ENCODE measurements at regions not wholly inside any gene's neighbourhood (a gene's known extent, or its start where the extent isn't known, plus 50 kb on each side); places are given as distances from the start of the nearest gene placed in this dataset.

- DNase-seq (ENCODE audit: low spot score) (no peak), ATAC-seq (no peak)
- H3F3A ChIP-seq (replicated peaks; ENCODE audit: low read depth) = peaks cover 18% of the 10 kb centered on the region; the same call in 1 of the 2 replicates
- H3K4me3 ChIP-seq = no peak overlapping the region; the same call in 1 of the 2 replicates
- TF ChIP-seq, protein P1, sequence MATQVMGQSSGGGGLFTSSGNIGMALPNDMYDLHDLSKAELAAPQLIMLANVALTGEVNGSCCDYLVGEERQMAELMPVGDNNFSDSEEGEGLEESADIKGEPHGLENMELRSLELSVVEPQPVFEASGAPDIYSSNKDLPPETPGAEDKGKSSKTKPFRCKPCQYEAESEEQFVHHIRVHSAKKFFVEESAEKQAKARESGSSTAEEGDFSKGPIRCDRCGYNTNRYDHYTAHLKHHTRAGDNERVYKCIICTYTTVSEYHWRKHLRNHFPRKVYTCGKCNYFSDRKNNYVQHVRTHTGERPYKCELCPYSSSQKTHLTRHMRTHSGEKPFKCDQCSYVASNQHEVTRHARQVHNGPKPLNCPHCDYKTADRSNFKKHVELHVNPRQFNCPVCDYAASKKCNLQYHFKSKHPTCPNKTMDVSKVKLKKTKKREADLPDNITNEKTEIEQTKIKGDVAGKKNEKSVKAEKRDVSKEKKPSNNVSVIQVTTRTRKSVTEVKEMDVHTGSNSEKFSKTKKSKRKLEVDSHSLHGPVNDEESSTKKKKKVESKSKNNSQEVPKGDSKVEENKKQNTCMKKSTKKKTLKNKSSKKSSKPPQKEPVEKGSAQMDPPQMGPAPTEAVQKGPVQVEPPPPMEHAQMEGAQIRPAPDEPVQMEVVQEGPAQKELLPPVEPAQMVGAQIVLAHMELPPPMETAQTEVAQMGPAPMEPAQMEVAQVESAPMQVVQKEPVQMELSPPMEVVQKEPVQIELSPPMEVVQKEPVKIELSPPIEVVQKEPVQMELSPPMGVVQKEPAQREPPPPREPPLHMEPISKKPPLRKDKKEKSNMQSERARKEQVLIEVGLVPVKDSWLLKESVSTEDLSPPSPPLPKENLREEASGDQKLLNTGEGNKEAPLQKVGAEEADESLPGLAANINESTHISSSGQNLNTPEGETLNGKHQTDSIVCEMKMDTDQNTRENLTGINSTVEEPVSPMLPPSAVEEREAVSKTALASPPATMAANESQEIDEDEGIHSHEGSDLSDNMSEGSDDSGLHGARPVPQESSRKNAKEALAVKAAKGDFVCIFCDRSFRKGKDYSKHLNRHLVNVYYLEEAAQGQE (IDR thresholded peaks at IDR 0.05; ENCODE audit: unreplicated experiment) = no peak
- TF ChIP-seq JUNB (IDR thresholded peaks at IDR 0.05; ENCODE audit: unreplicated experiment) (no peak), EZH2phosphoT487 (IDR thresholded peaks at IDR 0.05; ENCODE audit: unreplicated experiment) (no peak), EZH2 (IDR thresholded peaks at IDR 0.05; ENCODE audit: low read depth, unreplicated experiment) (no peak), ZNF331 (CRISPR knock-in tag; IDR thresholded peaks at IDR 0.05; ENCODE audit: low read depth) (no peak), STAT1 (IDR thresholded peaks at IDR 0.05; ENCODE audit: unreplicated experiment) (no peak), ZNF114 (CRISPR knock-in tag; IDR thresholded peaks at IDR 0.05) (no peak), POLR2AphosphoS5 (IDR thresholded peaks at IDR 0.05; ENCODE audit: low read depth) (no peak), NANOG (IDR thresholded peaks at IDR 0.05; ENCODE audit: borderline replicate concordance) (no peak), CREB1 (CRISPR knock-in tag; IDR thresholded peaks at IDR 0.05; ENCODE audit: low read depth) (no peak)
- TF ChIP-seq, protein P2, sequence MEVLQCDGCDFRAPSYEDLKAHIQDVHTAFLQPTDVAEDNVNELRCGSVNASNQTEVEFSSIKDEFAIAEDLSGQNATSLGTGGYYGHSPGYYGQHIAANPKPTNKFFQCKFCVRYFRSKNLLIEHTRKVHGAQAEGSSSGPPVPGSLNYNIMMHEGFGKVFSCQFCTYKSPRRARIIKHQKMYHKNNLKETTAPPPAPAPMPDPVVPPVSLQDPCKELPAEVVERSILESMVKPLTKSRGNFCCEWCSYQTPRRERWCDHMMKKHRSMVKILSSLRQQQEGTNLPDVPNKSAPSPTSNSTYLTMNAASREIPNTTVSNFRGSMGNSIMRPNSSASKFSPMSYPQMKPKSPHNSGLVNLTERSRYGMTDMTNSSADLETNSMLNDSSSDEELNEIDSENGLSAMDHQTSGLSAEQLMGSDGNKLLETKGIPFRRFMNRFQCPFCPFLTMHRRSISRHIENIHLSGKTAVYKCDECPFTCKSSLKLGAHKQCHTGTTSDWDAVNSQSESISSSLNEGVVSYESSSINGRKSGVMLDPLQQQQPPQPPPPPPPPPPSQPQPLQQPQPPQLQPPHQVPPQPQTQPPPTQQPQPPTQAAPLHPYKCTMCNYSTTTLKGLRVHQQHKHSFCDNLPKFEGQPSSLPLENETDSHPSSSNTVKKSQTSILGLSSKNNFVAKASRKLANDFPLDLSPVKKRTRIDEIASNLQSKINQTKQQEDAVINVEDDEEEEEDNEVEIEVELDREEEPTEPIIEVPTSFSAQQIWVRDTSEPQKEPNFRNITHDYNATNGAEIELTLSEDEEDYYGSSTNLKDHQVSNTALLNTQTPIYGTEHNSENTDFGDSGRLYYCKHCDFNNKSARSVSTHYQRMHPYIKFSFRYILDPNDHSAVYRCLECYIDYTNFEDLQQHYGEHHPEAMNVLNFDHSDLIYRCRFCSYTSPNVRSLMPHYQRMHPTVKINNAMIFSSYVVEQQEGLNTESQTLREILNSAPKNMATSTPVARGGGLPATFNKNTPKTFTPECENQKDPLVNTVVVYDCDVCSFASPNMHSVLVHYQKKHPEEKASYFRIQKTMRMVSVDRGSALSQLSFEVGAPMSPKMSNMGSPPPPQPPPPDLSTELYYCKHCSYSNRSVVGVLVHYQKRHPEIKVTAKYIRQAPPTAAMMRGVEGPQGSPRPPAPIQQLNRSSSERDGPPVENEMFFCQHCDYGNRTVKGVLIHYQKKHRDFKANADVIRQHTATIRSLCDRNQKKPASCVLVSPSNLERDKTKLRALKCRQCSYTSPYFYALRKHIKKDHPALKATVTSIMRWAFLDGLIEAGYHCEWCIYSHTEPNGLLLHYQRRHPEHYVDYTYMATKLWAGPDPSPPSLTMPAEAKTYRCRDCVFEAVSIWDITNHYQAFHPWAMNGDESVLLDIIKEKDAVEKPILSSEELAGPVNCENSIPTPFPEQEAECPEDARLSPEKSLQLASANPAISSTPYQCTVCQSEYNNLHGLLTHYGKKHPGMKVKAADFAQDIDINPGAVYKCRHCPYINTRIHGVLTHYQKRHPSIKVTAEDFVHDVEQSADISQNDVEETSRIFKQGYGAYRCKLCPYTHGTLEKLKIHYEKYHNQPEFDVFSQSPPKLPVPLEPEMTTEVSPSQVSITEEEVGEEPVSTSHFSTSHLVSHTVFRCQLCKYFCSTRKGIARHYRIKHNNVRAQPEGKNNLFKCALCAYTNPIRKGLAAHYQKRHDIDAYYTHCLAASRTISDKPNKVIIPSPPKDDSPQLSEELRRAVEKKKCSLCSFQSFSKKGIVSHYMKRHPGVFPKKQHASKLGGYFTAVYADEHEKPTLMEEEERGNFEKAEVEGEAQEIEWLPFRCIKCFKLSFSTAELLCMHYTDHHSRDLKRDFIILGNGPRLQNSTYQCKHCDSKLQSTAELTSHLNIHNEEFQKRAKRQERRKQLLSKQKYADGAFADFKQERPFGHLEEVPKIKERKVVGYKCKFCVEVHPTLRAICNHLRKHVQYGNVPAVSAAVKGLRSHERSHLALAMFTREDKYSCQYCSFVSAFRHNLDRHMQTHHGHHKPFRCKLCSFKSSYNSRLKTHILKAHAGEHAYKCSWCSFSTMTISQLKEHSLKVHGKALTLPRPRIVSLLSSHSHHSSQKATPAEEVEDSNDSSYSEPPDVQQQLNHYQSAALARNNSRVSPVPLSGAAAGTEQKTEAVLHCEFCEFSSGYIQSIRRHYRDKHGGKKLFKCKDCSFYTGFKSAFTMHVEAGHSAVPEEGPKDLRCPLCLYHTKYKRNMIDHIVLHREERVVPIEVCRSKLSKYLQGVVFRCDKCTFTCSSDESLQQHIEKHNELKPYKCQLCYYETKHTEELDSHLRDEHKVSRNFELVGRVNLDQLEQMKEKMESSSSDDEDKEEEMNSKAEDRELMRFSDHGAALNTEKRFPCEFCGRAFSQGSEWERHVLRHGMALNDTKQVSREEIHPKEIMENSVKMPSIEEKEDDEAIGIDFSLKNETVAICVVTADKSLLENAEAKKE (CRISPR knock-in tag; IDR thresholded peaks at IDR 0.05) = no peak
- TF ChIP-seq, protein P3, sequence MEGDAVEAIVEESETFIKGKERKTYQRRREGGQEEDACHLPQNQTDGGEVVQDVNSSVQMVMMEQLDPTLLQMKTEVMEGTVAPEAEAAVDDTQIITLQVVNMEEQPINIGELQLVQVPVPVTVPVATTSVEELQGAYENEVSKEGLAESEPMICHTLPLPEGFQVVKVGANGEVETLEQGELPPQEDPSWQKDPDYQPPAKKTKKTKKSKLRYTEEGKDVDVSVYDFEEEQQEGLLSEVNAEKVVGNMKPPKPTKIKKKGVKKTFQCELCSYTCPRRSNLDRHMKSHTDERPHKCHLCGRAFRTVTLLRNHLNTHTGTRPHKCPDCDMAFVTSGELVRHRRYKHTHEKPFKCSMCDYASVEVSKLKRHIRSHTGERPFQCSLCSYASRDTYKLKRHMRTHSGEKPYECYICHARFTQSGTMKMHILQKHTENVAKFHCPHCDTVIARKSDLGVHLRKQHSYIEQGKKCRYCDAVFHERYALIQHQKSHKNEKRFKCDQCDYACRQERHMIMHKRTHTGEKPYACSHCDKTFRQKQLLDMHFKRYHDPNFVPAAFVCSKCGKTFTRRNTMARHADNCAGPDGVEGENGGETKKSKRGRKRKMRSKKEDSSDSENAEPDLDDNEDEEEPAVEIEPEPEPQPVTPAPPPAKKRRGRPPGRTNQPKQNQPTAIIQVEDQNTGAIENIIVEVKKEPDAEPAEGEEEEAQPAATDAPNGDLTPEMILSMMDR (conservative IDR thresholded peaks at IDR 0.05; ENCODE audit: low read depth in 2 of 2) = no peak
- TF ChIP-seq, protein P4, sequence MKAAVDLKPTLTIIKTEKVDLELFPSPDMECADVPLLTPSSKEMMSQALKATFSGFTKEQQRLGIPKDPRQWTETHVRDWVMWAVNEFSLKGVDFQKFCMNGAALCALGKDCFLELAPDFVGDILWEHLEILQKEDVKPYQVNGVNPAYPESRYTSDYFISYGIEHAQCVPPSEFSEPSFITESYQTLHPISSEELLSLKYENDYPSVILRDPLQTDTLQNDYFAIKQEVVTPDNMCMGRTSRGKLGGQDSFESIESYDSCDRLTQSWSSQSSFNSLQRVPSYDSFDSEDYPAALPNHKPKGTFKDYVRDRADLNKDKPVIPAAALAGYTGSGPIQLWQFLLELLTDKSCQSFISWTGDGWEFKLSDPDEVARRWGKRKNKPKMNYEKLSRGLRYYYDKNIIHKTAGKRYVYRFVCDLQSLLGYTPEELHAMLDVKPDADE (IDR thresholded peaks at IDR 0.05) = no peak
- peaks cover 45% of the 10 kb centered on the region for H3K4me1 ChIP-seq (ENCODE audit: insufficient read depth)
- H3K36me3 ChIP-seq (ENCODE audit: insufficient read depth) = peaks cover 7% of the 10 kb centered on the region
- peaks cover 2% of the 10 kb centered on the region for H3K27me3 Mint-ChIP-seq (ENCODE audit: insufficient read depth, low read depth, poor library complexity)
- H3K27ac Mint-ChIP-seq = peak overlapping the region; percentile 96; the same call in 1 of the 2 replicates
- peaks cover 63% of the 10 kb centered on the region for H3K4me1 Mint-ChIP-seq
- no peaks in the 10 kb centered on the region for H3K79me2 ChIP-seq (replicated peaks; ENCODE audit: insufficient read depth)
- no peak overlapping the region for H3K4me3 Mint-ChIP-seq
- H3K27me3 ChIP-seq (ENCODE audit: insufficient read depth) = no peaks in the 10 kb centered on the region
- peak overlapping the region; percentile 97 for H3K27ac ChIP-seq (ENCODE audit: low read depth)
- peak overlapping the region; percentile 39 for H3K4me2 ChIP-seq
- H3K9me2 ChIP-seq (ENCODE audit: insufficient read depth) = no peaks in the 10 kb centered on the region; the same call in 1 of the 2 replicates
- peaks cover 22% of the 10 kb centered on the region for H3K36me3 Mint-ChIP-seq (ENCODE audit: low read depth)
- no peaks in the 10 kb centered on the region for H4K20me1 ChIP-seq (replicated peaks; ENCODE audit: insufficient read depth)
- H2AFZ ChIP-seq = no peak overlapping the region
- H3K9me3 Mint-ChIP-seq = peaks cover 11% of the 10 kb centered on the region
Observed at GRCh38 chr6:14382678-14383236, 265.2 kb downstream of the CD83 start.
